Stimulated activated CD4-positive, alpha-beta T cell treated with anti-CD3 and anti-CD28 coated beads, TNF-alpha, amount 100 ng/mL, for 48 hours (primary cell): ENCODE measurements at regions not wholly inside any gene's neighbourhood (a gene's known extent, or its start where the extent isn't known, plus 50 kb on each side); places are given as distances from the start of the nearest gene placed in this dataset.
A peak's percentile ranks its signal among the peaks of the same experiment; 100 is the strongest.

Source experiments
- DNase-seq, 3 donors: peaks; one replicate each; pipeline ENCODE4 v3.0.0-alpha.2; 2020; ENCODE audit warnings: low read depth in 3 of 3

DNA sequence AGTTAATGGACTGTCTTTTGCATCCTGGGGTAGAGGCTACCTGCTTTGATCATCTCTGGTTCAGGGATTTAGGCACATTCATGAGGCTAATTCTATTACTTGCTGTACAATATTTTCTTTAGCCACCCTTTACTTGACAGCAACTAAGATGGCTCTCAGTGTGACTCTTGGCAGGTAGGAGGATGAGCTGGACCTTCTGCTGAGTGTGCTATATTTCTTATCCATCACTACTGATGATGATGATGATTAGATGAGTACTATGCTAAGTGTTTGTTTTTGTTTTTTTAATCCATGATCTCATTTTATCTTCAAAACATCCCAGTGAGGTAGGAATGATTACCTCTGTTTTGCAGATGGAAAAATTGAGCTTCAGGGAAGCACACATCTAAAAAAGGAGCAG, 152.8 kb upstream of the WSCD2 start:
- DNase-seq = no peak

DNA sequence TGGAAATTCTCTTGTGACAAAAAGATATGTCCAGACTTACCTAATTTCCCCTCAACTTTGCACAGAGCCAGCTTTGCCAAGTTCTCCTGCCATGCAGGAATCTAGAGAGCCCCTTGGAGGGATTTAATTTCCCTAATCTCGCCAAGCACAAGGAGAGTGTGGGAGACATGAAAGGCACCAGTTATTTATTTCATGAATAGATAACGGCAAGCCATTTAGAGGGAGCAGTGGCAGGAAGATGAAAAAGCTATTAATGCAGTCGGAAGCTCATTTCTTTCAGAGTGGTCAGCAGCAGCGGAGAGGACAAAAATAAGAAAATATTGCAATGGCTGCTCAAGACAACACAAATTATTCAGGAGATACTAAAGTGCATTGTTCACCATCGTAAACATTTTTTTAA, 150.9 kb upstream of the WSCD2 start:
- DNase-seq = no peak

DNA sequence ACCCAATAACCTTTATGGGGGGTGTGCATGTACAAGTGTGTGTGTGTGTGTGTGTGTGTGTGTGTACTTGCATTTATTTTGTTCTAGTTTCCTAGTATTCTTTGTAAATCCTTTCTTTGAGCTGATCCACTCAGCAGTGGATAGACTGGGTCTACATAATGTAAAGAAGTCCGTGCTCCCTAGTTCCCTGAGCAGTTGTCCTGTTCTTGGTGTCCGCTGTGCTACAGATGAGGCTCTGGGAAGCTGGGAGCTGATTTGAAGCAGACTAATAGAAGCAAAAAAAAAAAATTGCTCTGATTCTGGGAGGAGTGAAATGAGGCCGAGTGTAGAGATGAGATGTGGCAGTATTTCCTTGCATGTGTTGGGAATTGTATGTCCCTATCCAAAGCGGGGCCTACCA, 150.4 kb upstream of the WSCD2 start:
- no peak for DNase-seq

DNA sequence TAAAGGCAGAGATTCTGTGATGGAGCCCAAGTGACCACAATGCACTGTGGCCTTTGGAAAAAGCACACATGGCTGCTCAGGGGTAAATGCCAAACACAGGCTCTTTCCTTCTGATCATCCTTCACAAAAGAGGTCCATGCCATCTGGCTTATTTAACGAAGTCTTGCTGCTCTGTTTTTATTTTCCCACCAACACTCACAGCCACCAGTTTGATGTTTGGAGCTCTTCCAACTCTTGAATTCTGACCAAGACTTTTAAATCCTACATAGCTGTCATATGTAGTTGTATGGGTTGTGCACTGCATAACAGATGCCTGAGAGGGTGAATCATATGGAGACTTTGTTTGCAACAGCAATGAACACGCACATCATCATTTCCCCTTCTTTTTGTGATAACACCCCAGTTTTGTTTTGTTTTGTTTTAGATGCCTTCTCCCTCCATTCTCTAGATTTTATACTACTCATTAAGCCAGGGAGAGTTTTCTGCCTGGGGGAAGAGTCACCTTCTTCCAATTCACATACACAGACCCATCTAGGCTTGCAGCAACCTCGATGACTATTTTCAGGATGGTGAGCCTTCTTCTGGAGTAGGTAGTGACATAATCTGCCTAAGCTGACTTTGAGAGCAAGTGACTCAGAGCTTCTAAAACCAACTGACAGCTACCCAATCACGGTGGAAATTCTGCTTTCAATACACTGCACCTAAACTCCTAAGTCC, 145.2 kb upstream of the WSCD2 start:
- no peak for DNase-seq

DNA sequence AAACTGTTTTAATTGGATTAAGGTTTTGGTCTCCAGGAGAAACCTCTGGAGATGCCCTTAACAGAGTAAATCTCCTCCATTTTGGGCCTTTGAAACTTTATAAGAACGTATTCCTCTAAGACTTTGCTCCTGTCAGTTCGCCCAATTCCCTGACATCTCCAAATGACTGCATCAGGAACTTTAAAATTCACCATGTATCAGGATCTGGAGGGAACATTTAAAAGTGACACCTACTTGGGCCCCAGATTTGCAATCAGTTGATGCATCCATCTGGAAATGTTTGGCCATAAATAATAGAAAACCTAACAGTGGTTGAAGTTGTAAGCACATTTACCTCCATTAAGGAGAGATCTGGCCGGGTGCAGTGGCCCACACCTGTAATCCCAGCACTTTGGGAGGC, 144.1 kb upstream of the WSCD2 start:
- no peak for DNase-seq

DNA sequence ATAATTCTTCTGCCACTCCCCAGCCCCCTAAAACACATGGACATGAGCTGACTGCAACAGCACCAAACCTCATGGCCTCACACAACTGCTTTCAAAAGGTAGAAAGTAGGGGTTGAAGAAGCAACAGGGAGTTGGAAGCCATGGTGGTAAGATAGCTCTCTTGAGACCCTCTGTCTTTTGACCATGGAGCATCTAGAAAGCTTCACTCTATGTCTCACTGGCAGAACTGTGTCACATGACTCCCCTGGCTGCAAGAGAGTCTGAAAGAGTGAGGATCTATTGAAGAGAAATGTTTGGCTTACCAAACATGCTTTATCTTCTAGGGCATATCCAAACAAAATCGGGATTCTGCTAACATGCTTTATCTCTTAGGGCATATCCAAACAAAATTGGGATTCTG, 142.9 kb upstream of the WSCD2 start:
- DNase-seq = no peak

DNA sequence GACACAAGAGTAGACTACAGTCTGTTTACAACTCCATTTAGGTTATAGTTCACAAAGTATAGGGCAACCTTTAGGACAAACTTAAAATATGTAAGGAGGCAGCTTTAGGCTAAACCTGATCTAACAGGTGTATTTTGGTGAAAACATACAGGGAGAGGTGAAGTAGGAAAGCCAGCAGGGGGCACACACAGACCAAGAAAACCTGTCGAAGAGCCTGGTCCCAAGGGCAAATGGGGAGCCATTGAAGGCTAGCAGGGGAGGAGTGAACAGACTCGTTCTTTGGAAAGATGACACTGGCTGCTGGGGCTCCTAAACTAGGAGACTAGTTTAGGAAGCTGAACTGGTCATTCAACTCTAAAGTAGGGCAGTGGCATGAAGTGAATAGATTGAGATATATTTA, 138.8 kb upstream of the WSCD2 start:
- DNase-seq = peak in 2 of 3 donors; percentile 11 to 22

DNA sequence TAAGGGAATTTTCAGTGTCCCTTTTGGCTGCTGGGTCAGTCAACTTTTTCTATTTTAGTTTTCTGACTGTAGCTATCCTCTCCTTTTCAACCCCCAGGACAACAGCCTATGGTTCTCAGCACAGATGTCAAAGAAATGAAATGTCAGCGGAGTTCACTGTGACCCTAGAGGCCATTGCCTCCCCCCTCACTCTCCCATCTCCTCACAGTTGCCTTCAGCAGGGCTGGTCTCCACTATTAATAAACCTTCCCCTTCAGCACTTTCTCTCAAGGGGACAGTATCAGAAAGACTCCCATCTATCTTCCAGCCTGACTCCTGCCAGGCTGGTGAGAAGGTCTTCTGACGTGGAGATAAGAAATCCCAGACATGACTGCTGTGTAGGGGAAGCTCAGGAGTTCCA, 137.1 kb upstream of the WSCD2 start:
- no peak for DNase-seq

DNA sequence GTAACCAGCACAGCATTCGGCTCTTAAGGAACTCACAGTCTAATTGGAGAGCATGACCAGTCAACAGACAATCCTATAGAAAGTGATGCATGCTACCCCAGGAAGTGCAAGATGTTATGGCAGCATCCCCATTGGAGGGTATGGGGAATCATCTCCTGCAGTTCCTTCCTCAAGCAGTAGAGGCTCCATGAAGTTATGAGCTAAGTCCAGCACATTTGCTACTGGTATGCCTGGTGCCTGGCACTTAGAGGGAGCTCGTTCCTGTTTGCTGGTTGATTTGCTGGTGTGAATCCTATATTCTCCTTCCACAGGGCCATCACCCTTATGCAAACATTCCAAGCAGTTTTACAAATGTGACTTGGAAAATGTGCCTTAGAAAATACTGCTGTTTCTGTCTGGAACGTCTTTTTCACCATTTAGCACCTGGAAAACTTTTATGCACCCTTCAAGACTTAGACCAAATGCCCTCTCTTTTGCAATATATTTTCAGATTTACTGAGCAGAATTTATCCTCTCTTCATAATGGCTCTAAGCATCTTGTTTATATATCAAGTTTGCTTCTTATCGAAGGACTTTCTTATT, 136.1 kb upstream of the WSCD2 start:
- DNase-seq = no peak

DNA sequence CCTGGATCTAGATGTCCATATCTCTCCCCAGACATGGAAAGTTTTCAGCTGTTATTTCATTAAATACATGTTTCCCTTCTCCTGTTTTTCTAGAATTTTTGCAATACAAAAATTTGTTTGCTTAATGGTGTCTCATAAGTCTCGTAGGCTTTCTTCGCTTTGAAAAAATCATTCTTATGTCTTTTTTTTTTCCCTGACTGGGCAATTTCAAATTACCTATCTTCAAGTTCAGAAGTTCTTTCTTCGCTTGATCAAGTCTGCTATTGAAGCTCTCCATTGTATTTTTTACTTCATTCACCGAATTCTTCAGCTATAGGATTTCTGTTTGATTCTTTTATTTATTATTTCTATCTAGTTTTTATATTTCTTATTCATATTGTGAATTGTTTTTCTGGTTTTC, 130.2 kb upstream of the WSCD2 start:
- DNase-seq = no peak

DNA sequence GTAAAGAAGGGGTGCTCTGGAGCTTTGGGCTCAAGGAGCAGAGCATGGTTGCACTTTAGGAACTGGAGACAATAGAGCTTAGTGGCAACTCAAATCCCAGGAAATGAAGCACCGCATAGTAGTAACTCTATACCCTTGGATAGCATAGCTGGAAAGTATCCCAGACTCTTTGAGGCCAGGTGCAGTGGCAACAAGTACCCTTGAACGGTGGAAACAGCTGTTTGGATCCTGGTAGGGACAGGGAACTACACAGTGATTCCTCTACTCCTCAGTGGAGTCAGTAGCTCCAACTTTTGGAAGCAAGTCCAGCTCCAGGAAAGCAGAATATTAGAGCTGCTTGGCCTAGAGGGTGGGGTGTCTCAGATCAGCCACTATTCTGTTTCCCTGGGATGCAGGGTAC, 129.0 kb upstream of the WSCD2 start:
- DNase-seq = no peak

DNA sequence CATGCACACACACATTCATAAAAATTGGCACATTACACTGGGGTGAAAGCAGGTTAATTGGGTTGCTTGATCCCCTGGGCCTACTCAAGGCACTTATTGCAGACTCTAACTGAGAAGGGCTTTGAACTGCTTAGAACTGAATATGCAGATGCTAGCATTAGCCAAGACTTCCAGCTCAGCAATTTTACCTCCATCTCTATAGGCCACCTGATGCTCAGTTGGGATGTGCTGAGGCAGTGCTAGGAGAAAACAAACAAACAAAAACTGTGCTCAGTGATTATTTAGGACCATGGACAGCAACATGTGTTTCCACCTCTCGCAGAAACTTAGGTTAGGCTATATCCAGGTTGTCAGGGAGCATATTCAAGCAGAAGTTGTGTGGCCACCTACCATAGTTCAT, 124.8 kb upstream of the WSCD2 start:
- DNase-seq = no peak

DNA sequence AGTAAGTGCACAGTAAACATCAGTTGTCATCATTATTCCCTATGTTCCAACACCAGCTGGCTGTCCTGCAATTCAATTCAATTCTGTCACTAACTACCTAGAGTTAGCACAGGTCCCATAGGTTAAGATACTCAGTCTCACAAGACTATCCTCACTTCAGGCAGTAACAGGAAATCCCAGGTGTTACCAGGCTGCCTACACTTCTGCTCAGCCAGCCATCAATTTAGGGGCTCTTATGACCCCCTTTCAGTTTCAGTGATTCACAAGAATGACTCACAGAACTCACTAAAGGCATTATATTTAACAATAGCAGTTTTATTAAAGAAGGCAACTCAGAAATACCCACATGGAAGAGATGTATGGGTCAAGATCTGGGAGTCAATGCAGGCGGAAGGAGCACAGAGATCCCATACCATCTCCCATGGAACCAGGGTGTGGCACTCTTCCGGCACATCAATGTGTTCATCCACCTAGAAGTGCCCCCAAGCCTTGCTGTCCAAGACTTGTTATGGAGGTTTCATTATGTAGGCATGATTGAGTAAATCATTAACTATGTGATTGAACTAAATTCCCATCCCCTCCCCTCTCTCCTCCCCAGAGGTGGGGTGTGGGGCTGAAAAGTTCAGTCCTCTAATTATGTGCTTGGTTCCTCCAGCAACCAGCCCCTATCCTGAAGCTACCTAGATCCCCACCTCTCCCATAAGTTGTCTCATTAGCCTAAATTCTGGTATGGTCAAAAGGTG, 120.8 kb upstream of the WSCD2 start:
- DNase-seq = no peak

DNA sequence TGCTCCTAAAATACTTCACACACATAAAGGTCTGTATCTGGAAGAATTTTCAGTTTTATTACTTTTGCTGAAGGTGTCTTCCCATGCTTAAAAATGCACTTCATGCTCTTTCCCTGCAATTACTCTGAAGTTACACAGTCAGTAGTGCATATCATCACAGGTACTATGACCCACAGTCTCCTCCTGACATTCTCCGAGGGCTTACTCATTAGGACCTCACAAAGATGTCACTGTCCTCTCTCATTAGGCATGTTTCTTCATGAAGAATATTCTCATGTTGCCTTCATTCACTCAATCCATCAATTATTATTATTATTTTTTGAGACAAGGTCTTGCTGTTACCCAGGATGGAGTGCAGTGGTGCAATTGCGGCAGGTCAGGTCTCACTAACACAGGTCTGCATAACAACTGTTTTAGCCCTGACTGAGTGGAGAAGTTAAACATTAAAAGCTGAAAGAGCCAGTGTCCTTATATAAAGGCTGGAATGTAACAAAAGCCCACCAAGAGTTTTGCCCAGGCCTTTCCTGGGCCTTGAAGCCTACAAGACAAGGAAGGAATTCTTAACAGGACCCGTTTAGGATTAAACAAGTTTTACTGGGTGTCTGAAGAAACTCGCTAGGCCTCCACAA, 119.5 kb upstream of the WSCD2 start:
- no peak for DNase-seq

DNA sequence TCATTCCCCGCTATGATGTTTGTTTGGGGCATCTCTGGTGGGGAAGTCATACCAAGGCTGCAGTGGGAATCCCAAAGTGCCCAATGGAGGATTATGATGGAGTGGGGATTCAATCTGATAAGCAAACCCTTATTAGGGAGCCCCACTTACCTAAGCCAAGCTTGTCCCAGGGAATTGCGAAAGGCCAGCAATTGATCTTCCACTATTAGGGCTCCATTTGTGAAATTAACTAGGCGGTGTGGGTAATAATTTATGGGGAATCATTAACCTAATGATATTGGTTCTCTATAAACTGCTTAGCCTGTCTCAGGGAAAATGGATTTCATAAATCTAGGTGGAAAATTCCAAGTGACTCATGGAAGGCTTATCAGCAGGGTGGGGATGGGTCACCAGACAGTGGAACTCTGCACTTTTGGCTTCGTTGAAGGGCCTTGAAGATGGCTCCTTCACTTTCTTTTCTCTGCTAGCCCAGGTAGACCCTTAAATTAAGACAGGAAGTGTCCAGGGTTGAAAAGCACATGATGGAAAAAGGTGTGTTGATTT, 113.0 kb upstream of the WSCD2 start:
- no peak for DNase-seq

DNA sequence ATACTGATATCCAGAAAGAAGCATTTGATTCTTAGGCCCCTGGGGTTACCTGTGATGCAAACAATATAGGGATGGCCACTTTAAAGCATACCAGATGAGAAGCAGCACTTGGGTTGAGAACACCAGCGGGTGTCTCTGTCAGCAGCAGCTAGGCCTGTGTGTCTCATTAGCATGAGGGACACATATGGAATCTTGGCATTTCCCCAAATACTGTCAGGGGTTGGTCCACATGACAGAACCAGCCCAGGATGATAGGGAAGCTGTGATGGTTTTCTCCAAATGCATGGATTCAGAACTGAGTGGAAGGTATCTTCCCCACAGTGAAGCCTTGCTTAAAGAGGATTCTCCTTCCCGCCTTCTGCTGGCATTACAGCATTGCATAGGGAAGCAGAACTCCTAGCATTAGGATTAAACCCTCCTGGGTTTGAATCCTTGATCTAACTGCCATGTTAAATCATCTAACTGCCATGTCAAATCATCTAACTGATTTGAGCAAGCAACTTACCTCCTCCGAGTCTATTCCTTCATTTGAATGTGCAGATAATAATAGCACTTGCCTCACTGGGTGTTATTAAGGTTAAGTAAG, 111.5 kb upstream of the WSCD2 start:
- no peak for DNase-seq

DNA sequence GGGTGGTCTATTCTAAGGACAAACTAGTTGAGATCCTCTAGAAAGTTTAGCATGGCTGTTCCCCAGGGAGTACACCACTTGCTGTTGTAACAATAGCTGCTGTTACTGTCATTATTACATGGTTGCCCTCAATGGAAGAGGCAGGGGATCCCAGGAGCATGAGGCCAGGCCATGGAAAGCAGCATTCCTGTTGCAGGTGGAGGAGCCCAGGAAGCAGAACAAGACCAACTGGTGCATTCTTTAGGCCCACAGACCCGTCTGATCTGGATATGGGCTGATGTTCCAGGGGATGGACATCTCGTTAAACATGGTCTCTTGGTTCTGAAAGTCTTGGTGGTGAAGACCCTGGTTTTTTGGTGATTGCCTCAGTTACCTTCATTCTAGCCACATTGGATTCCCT, 109.2 kb upstream of the WSCD2 start:
- DNase-seq = no peak

DNA sequence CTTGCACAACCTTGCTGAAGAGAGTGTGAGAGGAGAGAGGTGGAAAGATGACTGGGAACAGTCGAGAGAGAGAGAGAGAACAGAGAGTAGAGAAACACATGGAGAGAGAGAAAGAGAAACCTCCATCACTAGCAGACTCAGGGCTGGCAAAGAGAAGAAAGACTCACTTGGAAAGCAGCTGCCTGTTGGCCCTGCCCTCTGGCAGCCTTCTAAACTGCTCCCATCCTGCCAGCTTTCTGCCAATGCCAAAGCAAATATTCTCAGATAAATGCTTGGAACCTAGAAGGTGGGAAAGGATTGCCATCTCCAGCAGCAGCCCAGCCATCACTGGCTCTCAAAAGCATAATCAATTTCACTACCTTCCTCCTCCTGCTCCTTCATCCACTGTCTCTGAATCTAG, 107.9 kb upstream of the WSCD2 start:
- no peak for DNase-seq

DNA sequence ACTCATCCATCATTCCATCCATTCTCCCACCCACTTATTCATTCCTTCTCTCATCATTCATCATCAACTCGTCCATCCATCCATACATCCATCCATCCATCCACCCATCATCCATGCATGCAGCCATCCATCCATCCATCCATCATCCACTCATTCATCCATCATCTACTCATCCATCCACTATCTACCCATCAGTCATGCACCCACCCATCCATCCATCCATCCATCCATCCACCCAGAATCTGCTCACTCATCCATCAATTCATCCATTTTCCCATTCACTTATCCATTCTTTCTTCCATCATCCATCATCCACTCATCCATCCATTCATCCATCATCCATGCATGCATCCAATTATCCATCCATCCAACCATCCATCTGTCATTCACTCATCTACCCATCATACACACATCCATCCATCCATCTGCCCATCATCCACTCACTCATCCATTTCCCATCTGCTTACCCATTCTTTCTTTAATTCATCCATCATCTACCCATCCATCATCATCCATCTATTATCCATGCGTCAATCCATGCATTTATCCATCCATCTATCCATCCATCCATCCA, 107.1 kb upstream of the WSCD2 start:
- no peak for DNase-seq

DNA sequence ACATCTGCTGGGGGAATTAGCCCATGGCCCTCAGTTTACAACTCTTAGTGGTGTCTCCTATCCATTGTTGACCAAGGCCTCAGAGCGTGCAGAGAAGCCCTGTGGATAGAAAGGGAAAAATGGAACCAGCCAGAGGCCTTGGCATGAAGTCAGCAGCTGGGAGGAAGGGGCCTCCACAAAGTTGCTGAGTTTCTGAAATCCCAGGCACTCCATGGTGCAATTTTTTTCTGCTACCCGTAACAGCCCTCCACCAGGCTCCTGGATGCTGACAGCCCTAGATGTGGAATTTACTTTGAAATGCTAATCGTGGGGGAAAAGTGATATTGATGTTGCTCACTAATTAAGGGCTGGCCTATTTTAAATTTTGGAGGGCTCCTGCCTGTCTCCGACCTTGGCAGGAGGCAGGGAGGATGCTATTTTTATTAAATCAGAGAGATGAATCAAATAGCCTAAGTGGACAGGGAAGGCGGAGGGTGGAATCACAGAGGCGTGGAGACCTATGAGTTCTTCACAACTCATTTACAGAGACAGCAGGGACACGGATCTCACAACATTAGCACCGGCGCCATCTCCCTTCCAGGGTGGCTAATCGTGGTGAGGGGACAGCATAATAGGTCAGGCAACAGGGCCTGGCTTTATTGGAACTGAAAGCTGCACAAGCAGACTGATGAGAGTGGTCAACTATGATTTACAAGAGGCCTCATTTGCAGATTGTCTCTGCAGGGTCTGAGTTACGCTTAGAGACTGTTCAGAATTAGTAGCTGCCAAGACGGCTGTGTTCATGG, 99.8 kb upstream of the WSCD2 start:
- DNase-seq = no peak

DNA sequence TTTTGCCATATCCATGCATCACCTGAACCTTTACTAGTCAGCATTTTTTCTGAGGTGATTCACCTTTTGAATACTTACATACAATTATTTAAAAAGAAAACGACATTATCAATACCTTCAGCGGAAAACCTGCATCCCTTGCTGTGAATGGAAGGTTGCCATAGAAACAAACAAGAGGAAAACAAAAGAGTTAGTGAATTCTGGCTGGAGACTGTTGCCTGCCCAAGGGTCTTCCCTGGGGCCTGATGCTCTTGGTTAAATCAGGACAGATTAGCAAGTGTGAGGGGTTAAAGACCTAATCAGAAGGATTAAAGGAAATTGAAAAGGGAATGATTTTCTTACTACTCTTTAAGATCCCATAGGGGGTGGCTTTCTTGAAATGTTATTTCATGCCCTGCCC, 96.0 kb upstream of the WSCD2 start:
- DNase-seq = no peak
